K562 (cell line): ENCODE measurements at regions not wholly inside any gene's neighbourhood (a gene's known extent, or its start where the extent isn't known, plus 50 kb on each side); places are given as distances from the start of the nearest gene placed in this dataset.
A peak's percentile ranks its signal among the peaks of the same experiment; 100 is the strongest.

Source experiments
- ATAC-seq: fragments of 200-7000 bp; cut with Tn5 transposase; 3 replicates; pipeline ENCODE4 v1.9.1; 2020; ENCODE audit warnings: moderate library complexity
- BruUV-seq: library from RNA; stranded (reverse); fragments of 400-500 nt; replicated peaks from 2 replicates; lab custom pipeline; 2021; lab: Mats Ljungman, UMichigan
- CTCF ChIA-PET: fragments of 300-600 bp; formaldehyde crosslinking; extraction: SDS; loops from one replicate; lab custom pipeline; 2021; ENCODE audit warnings: low intra/inter-chr PET ratio; lab: Yijun Ruan, JAX
- POLR2A ChIA-PET: fragments of 300-600, 350-650 bp; sonication (Branson Sonifier 250); formaldehyde crosslinking; extraction: SDS; loops from one replicate; lab custom pipeline; 2021; ENCODE audit warnings: antibody characterized with exemption, inconsistent platforms; lab: Yijun Ruan, JAX
- DNase-seq, 4 experiments: peaks; one replicate each; pipeline versions ENCODE4 v3.0.0 to v3.0.0-alpha.2; 2011 to 2018; ENCODE audit warnings: low spot score in 3 of 4, mixed read lengths in 3 of 4; ENCODE audit errors: extremely low read depth in 1 of 4
- FAIRE-seq: peaks from 2 replicates; lab custom pipeline; 2011; peaks lifted over from hg19 to GRCh38; lab: Jason Lieb, UNC
- H2AFZ ChIP-seq: 2 replicates; pipeline ENCODE4 v1.6.0; 2011; ENCODE audit warnings: low read depth, low read length, control low read depth, inconsistent platforms
- H3K27ac ChIP-seq: fragments of 200-600 bp; 3 replicates; pipeline ENCODE4 v1.8.0; 2011; ENCODE audit warnings: low read depth, mild to moderate bottlenecking, control low read depth, inconsistent platforms, low read length, moderate library complexity, mixed read lengths; ENCODE audit errors: extremely low read depth
- H3K27me3 ChIP-seq, 2 experiments: fragments of 300-600 bp in 1 of 2; 2 replicates in 1 of 2; 3 replicates in 1 of 2; pipeline versions ENCODE4 v1.6.0 to v1.8.0; 2011; ENCODE audit warnings: inconsistent platforms in 2 of 2, low read length in 2 of 2, mild to moderate bottlenecking in 1 of 2, mixed read lengths in 1 of 2, moderate library complexity in 1 of 2; ENCODE audit not compliant: control insufficient read depth in 2 of 2, insufficient read depth in 2 of 2
- H3K36me3 ChIP-seq: fragments of 300-600 bp; 3 replicates; pipeline ENCODE4 v1.8.0; 2011; ENCODE audit warnings: mild to moderate bottlenecking, low read length, inconsistent platforms; ENCODE audit not compliant: control insufficient read depth, insufficient read depth
- H3K4me1 ChIP-seq, 2 experiments: fragments of 200-600 bp in 1 of 2; replicated peaks in 1 of 2; 2 replicates in 1 of 2; 3 replicates in 1 of 2; pipeline versions ENCODE4 v1.5.1 to v1.8.0; 2011; ENCODE audit warnings: inconsistent platforms in 2 of 2, low read length in 2 of 2, mild to moderate bottlenecking in 1 of 2, mixed read lengths in 1 of 2, moderate library complexity in 1 of 2; ENCODE audit not compliant: control insufficient read depth in 2 of 2, insufficient read depth in 2 of 2
- H3K4me2 ChIP-seq: 2 replicates; pipeline ENCODE4 v1.6.1; 2011; ENCODE audit warnings: low read length, control low read depth, inconsistent platforms, mixed read lengths; ENCODE audit not compliant: insufficient read depth
- H3K4me3 ChIP-seq: fragments of 200-600 bp; sonication (generic), shearing (Covaris generic); 2 replicates; pipeline ENCODE4 v1.5.1; 2016; ENCODE audit warnings: control low read depth, inconsistent platforms
- H3K79me2 ChIP-seq: fragments of 200-600 bp; 3 replicates; pipeline ENCODE4 v1.8.0; 2011; ENCODE audit warnings: low read length, inconsistent platforms; ENCODE audit not compliant: control insufficient read depth, insufficient read depth
- H3K9ac ChIP-seq, 2 experiments: 2 replicates each; pipeline versions ENCODE4 v1.6.0 to v1.6.1; 2011; ENCODE audit warnings: low read depth in 2 of 2, low read length in 2 of 2, control low read depth in 1 of 2, inconsistent platforms in 1 of 2, mild to moderate bottlenecking in 1 of 2, mixed read lengths in 1 of 2; ENCODE audit not compliant: insufficient read depth in 1 of 2
- H3K9me1 ChIP-seq: one replicate; pipeline ENCODE4 v1.6.0; 2011; ENCODE audit warnings: inconsistent platforms, mild to moderate bottlenecking, low read length, moderate library complexity; ENCODE audit not compliant: control insufficient read depth, insufficient read depth
- H3K9me3 ChIP-seq: replicated peaks from 2 replicates; pipeline ENCODE4 v1.5.1; 2011; ENCODE audit warnings: low read depth, low read length, inconsistent platforms; ENCODE audit not compliant: control insufficient read depth, insufficient read depth
- H4K20me1 ChIP-seq: replicated peaks from 2 replicates; pipeline ENCODE4 v1.6.1; 2011; ENCODE audit warnings: low read length, inconsistent platforms, mixed read lengths; ENCODE audit not compliant: control insufficient read depth, insufficient read depth
- BRF1 ChIP-seq: IDR thresholded peaks from 3 replicates; pipeline ENCODE4 v1.6.1; 2011; ENCODE audit warnings: borderline replicate concordance, mild to moderate bottlenecking; ENCODE audit not compliant: insufficient read length; ENCODE audit errors: extremely low read depth
- CUX1 ChIP-seq: fragments of 200-800 bp; sonication (Bioruptor generic); IDR thresholded peaks from 2 replicates; pipeline ENCODE4 v1.6.1; 2016; ENCODE audit warnings: missing genetic modification characterization, missing compliant biosample characterization
- ERF ChIP-seq: fragments of 450-650 bp; formaldehyde crosslinking; IDR thresholded peaks from 2 replicates; pipeline ENCODE4 v1.4.0; 2020; ENCODE audit warnings: mild to moderate bottlenecking, mixed read lengths
- FOXM1 ChIP-seq, 2 experiments: fragments of 450-650 bp in 1 of 2; sonication (generic) in 1 of 2; formaldehyde crosslinking in 1 of 2; IDR thresholded peaks; 2 replicates each; pipeline versions ENCODE4 v1.6.1 to v1.9.0; 2017 to 2022; ENCODE audit warnings: low read depth in 2 of 2, mild to moderate bottlenecking in 2 of 2, missing genetic modification reagents in 1 of 2, moderate library complexity in 1 of 2
- FOXO4 ChIP-seq: fragments of 450-650 bp; formaldehyde crosslinking; IDR thresholded peaks from 2 replicates; pipeline ENCODE4 v1.4.0; 2020; ENCODE audit warnings: mild to moderate bottlenecking, moderate library complexity
- KLF6 ChIP-seq: fragments of 250-450 bp; sonication (Bioruptor Pico); IDR thresholded peaks from 2 replicates; pipeline ENCODE4 v1.4.0; 2020; ENCODE audit warnings: mild to moderate bottlenecking, moderate library complexity, borderline replicate concordance
- MAFF ChIP-seq: IDR thresholded peaks from 2 replicates; pipeline ENCODE4 v1.6.1; 2012; ENCODE audit warnings: low read length, improper control_type of control experiment
- MLX ChIP-seq, 2 experiments: fragments of 450-650 bp in 1 of 2; sonication (generic) in 1 of 2; formaldehyde crosslinking; conservative IDR thresholded peaks; 2 replicates each; pipeline versions ENCODE4 v1.4.0 to v1.8.1; 2020 to 2022; ENCODE audit warnings: mild to moderate bottlenecking in 1 of 2, missing genetic modification reagents in 1 of 2
- TAF9B ChIP-seq: fragments of 450-650 bp; IDR thresholded peaks from 2 replicates; pipeline ENCODE4 v1.6.1; 2018; ENCODE audit warnings: mild to moderate bottlenecking; ENCODE audit not compliant: partially characterized antibody
- TAL1 ChIP-seq: fragments of 450-650 bp; IDR thresholded peaks from 2 replicates; pipeline ENCODE4 v1.6.1; 2016; ENCODE audit warnings: mild to moderate bottlenecking
- TCFL5 ChIP-seq: fragments of 250-450 bp; sonication (Bioruptor Pico); conservative IDR thresholded peaks from 2 replicates; pipeline ENCODE4 v1.6.1; 2021; ENCODE audit warnings: mild to moderate bottlenecking, moderate library complexity, matching md5 sums
- ZBTB8A ChIP-seq: fragments of 450-650 bp; IDR thresholded peaks from 2 replicates; pipeline ENCODE4 v1.6.1; 2018; ENCODE audit warnings: mild to moderate bottlenecking, moderate library complexity; ENCODE audit not compliant: partially characterized antibody
- ZNF12 ChIP-seq: sonication (generic); formaldehyde crosslinking; IDR thresholded peaks from 2 replicates; pipeline ENCODE4 v1.4.0; 2020; ENCODE audit warnings: mild to moderate bottlenecking, missing genetic modification reagents
- ZNF354B ChIP-seq: fragments of 250-450 bp; sonication (Bioruptor Pico); IDR thresholded peaks from 2 replicates; pipeline ENCODE4 v1.4.0; 2020
- ZNF644 ChIP-seq: fragments of 200-800 bp; sonication (Bioruptor generic); IDR thresholded peaks from 2 replicates; pipeline ENCODE4 v1.6.1; 2016; ENCODE audit warnings: low read depth, missing genetic modification characterization, missing compliant biosample characterization
- ZNF75A ChIP-seq: fragments of 450-650 bp; formaldehyde crosslinking; IDR thresholded peaks from 2 replicates; pipeline ENCODE4 v1.4.0; 2020; ENCODE audit warnings: mild to moderate bottlenecking
- ZSCAN29 ChIP-seq: fragments of 450-650 bp; IDR thresholded peaks from 2 replicates; pipeline ENCODE4 v1.6.1; 2017
- in situ Hi-C: fragments of 300-500 bp; cut with MboI; formaldehyde crosslinking; loops from 4 replicates; pipeline ENCODE4 v1.15.0; 2018; ENCODE audit warnings: inconsistent platforms, mixed read lengths
- intact Hi-C: fragments of 100-400 bp; cut with micrococcal nuclease; formaldehyde crosslinking; loops from 2 replicates; pipeline ENCODE4 v1.14.2; 2022

- TF ChIP-seq ZNF12, result no peak
- TF ChIP-seq MLX (CRISPR knock-in tag; conservative IDR thresholded peaks at IDR 0.05), result no peak
- no peak for TF ChIP-seq TAL1
- TF ChIP-seq ZNF75A, result no peak
- no peak for TF ChIP-seq KLF6
- no peak for TF ChIP-seq ZNF644 (tag)
Measured at GRCh38 chr7:70953796-70954195, 178.1 kb upstream of the GALNT17 start (continued).

- ATAC-seq (no peak), FAIRE-seq (no peak), DNase-seq (no peak)
- Histone ChIP-seq H3K79me2 (no peaks in the 10 kb centered on the region), H3K9ac (no peak overlapping the region), H3K27ac (no peak overlapping the region), H3K4me1 (no peaks in the 10 kb centered on the region), H2AFZ (no peak overlapping the region), H3K36me3 (no peaks in the 10 kb centered on the region), H3K9me3 (0 out of 2 replicates have a peak, but pooled peaks cover 2% of the 10 kb centered on the region), H3K27me3 (no peaks in the 10 kb centered on the region), H3K4me3 (no peak overlapping the region), H3K4me2 (no peak overlapping the region), H4K20me1 (no peaks in the 10 kb centered on the region), H3K9me1 (no peaks in the 10 kb centered on the region)
- CTCF ChIA-PET, result no interaction called here
- in situ Hi-C loops, result no loop called here
- POLR2A ChIA-PET, result interaction anchor here (0.6 kb wide), 1 partner anchor 34 kb away, joined by 3 read pairs; no protein-coding TSS in a partner anchor
- intact Hi-C loops, result loop anchor here (1.0 kb wide), 1 partner anchor 17 kb away; no protein-coding TSS in a partner anchor
- BruUV-seq, result no TSS peak
- TF ChIP-seq CUX1 (peak; percentile 68; the same call in 1 of the 2 replicates), ZNF354B (no peak), TCFL5 (CRISPR knock-in tag) (no peak), TAF9B (no peak), FOXO4 (no peak), ZSCAN29 (no peak), FOXM1 (IDR thresholded peaks at IDR 0.05; ENCODE audit: low read depth) (no peak), FOXM1 (CRISPR knock-in tag; IDR thresholded peaks at IDR 0.05; ENCODE audit: low read depth) (no peak), BRF1 (no peak), ZBTB8A (no peak), MAFF (no peak), ERF (no peak)
Measured at GRCh38 chr7:70972693-70973092, 159.3 kb upstream of the GALNT17 start.
